GM12878 (cell line): ENCODE measurements at regions not wholly inside any gene's neighbourhood (a gene's known extent, or its start where the extent isn't known, plus 50 kb on each side); places are given as distances from the start of the nearest gene placed in this dataset.

Experiments
- ASH2L ChIP-seq: fragments of 300-600, 200-600 bp; sonication (generic); IDR thresholded peaks from 2 replicates; pipeline ENCODE4 v1.6.1; 2017; ENCODE audit warnings: low read depth, mild to moderate bottlenecking, borderline replicate concordance
- ATF7 ChIP-seq: fragments of 450-650 bp; IDR thresholded peaks from 2 replicates; pipeline ENCODE4 v1.6.1; 2016; ENCODE audit warnings: low read depth, mild to moderate bottlenecking
- CEBPB ChIP-seq, 2 experiments: fragments of 150-350 bp in 1 of 2; IDR thresholded peaks; 2 replicates each; pipeline ENCODE4 v1.6.1; 2012 to 2014; ENCODE audit warnings: low read depth in 2 of 2, low read length in 2 of 2, borderline replicate concordance in 1 of 2, inconsistent platforms in 1 of 2
- EP300 ChIP-seq, 2 experiments: fragments of 150-350 bp in 1 of 2; IDR thresholded peaks; 2 replicates each; pipeline ENCODE4 v1.6.1; 2011 to 2012; ENCODE audit warnings: low read depth in 2 of 2, low read length in 2 of 2, borderline replicate concordance in 1 of 2, improper control_type of control experiment in 1 of 2, inconsistent platforms in 1 of 2; ENCODE audit not compliant: control insufficient read depth in 1 of 2
- EZH2 ChIP-seq: IDR thresholded peaks from 2 replicates; pipeline ENCODE4 v1.6.1; 2012; ENCODE audit warnings: low read depth, mild to moderate bottlenecking, control low read depth, inconsistent platforms, low read length, borderline replicate concordance; ENCODE audit not compliant: control insufficient read depth
- HDAC2 ChIP-seq: fragments of 200-600 bp; sonication (generic); IDR thresholded peaks from 2 replicates; pipeline ENCODE4 v1.6.1; 2017
- IRF5 ChIP-seq: fragments of 450-650 bp; IDR thresholded peaks from 2 replicates; pipeline ENCODE4 v1.6.1; 2017; ENCODE audit warnings: borderline replicate concordance
- JUNB ChIP-seq: IDR thresholded peaks from 2 replicates; pipeline ENCODE4 v1.6.1; 2016; ENCODE audit warnings: antibody characterized with exemption, mild to moderate bottlenecking
- RB1 ChIP-seq: fragments of 450-650 bp; formaldehyde crosslinking; IDR thresholded peaks from 2 replicates; pipeline ENCODE4 v1.6.1; 2017; ENCODE audit warnings: mild to moderate bottlenecking, borderline replicate concordance
- SMARCA5 ChIP-seq: fragments of 450-650 bp; IDR thresholded peaks from 2 replicates; pipeline ENCODE4 v1.6.1; 2017; ENCODE audit warnings: mild to moderate bottlenecking
- STAT1 ChIP-seq: fragments of 450-650 bp; conservative IDR thresholded peaks from 2 replicates; pipeline ENCODE4 v1.6.1; 2014; ENCODE audit warnings: antibody characterized with exemption, mild to moderate bottlenecking
- TCF12 ChIP-seq: IDR thresholded peaks from 2 replicates; pipeline ENCODE4 v1.6.1; 2011; ENCODE audit warnings: low read depth, mild to moderate bottlenecking, low read length
- WRNIP1 ChIP-seq: IDR thresholded peaks from 2 replicates; pipeline ENCODE4 v1.6.1; 2011; ENCODE audit warnings: low read depth, low read length, improper control_type of control experiment, borderline replicate concordance
- ZBTB33 ChIP-seq: fragments of 450-650 bp; IDR thresholded peaks from 2 replicates; pipeline ENCODE4 v1.6.1; 2017; ENCODE audit warnings: mild to moderate bottlenecking
- TF ChIP-seq, protein P1 (sequence below): fragments of 450-650 bp; formaldehyde crosslinking; IDR thresholded peaks from 2 replicates; pipeline ENCODE4 v1.4.0; 2022; ENCODE audit warnings: mild to moderate bottlenecking, moderate library complexity
- TF ChIP-seq, protein P2 (sequence below): fragments of 450-650 bp; IDR thresholded peaks from 2 replicates; pipeline ENCODE4 v1.6.1; 2018; ENCODE audit warnings: borderline replicate concordance, mild to moderate bottlenecking; ENCODE audit not compliant: partially characterized antibody
- TF ChIP-seq, protein P3 (sequence below): IDR thresholded peaks from 2 replicates; pipeline ENCODE4 v1.6.1; 2012; ENCODE audit warnings: low read length, inconsistent platforms
- TF ChIP-seq, protein P4 (sequence below): IDR thresholded peaks from 2 replicates; pipeline ENCODE4 v1.6.1; 2011; ENCODE audit warnings: low read depth, low read length, improper control_type of control experiment, borderline replicate concordance

DNA sequence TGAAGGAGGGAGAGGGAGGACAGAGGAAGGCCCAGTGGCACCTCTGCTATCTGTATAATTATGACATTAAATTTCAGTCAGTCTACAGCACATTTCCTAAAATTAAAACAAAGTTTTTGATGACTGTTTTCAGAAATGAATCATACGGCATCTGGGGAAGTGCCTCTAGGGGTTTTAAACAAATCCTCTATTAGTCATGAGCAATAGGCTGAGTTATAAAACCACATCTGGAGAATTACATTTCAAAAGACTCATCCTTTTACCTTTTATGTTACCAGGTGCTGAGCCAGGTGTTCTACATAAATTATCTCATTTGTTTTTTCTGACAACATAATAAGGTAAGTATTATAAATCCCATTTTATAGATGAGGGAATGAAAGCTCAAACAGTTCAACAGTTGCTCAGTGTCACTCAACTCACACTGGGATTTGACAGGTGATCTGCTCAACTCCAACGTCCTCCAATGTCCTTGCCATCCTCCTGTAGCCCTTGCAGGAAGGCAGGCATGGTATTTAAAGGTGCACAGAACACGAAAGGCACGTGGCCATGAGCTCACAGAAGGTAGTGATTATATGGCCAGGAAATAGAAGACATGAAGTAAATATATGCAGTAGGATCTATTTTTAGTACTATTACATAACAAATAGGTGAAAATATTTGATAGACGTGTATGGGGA is 184.2 kb upstream of the MAN1A1 start (continued):
- no peak for TF ChIP-seq IRF5
- peak; percentile 37; the same call in 1 of the 2 replicates for TF ChIP-seq ATF7
- no peak for TF ChIP-seq SMARCA5
- no peak for TF ChIP-seq WRNIP1
- no peak for TF ChIP-seq EZH2
- TF ChIP-seq, protein P1, sequence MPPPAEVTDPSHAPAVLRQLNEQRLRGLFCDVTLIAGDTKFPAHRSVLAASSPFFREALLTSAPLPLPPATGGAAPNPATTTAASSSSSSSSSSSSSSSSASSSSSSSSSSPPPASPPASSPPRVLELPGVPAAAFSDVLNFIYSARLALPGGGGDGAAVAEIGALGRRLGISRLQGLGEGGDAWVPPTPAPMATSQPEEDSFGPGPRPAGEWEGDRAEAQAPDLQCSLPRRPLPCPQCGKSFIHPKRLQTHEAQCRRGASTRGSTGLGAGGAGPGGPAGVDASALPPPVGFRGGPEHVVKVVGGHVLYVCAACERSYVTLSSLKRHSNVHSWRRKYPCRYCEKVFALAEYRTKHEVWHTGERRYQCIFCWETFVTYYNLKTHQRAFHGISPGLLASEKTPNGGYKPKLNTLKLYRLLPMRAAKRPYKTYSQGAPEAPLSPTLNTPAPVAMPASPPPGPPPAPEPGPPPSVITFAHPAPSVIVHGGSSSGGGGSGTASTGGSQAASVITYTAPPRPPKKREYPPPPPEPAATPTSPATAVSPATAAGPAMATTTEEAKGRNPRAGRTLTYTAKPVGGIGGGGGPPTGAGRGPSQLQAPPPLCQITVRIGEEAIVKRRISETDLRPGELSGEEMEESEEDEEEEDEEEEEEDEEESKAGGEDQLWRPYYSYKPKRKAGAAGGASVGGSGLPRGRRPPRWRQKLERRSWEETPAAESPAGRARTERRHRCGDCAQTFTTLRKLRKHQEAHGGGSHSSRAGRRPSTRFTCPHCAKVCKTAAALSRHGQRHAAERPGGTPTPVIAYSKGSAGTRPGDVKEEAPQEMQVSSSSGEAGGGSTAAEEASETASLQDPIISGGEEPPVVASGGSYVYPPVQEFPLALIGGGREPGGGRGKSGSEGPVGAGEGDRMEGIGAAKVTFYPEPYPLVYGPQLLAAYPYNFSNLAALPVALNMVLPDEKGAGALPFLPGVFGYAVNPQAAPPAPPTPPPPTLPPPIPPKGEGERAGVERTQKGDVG (CRISPR knock-in tag) = no peak
- no peak for TF ChIP-seq STAT1
- TF ChIP-seq HDAC2 = no peak
- TF ChIP-seq ASH2L = no peak
- no peak for TF ChIP-seq RB1
- peak; percentile 90 for TF ChIP-seq JUNB
- TF ChIP-seq, protein P2, sequence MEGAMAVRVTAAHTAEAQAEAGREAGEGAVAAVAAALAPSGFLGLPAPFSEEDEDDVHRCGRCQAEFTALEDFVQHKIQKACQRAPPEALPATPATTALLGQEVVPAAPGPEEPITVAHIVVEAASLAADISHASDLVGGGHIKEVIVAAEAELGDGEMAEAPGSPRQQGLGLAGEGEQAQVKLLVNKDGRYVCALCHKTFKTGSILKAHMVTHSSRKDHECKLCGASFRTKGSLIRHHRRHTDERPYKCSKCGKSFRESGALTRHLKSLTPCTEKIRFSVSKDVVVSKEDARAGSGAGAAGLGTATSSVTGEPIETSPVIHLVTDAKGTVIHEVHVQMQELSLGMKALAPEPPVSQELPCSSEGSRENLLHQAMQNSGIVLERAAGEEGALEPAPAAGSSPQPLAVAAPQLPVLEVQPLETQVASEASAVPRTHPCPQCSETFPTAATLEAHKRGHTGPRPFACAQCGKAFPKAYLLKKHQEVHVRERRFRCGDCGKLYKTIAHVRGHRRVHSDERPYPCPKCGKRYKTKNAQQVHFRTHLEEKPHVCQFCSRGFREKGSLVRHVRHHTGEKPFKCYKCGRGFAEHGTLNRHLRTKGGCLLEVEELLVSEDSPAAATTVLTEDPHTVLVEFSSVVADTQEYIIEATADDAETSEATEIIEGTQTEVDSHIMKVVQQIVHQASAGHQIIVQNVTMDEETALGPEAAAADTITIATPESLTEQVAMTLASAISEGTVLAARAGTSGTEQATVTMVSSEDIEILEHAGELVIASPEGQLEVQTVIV = no peak
- TF ChIP-seq, protein P3, sequence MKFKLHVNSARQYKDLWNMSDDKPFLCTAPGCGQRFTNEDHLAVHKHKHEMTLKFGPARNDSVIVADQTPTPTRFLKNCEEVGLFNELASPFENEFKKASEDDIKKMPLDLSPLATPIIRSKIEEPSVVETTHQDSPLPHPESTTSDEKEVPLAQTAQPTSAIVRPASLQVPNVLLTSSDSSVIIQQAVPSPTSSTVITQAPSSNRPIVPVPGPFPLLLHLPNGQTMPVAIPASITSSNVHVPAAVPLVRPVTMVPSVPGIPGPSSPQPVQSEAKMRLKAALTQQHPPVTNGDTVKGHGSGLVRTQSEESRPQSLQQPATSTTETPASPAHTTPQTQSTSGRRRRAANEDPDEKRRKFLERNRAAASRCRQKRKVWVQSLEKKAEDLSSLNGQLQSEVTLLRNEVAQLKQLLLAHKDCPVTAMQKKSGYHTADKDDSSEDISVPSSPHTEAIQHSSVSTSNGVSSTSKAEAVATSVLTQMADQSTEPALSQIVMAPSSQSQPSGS = peak; percentile 63; the same call in 1 of the 2 replicates
- TF ChIP-seq CEBPB (IDR thresholded peaks at IDR 0.05; ENCODE audit: borderline replicate concordance in 1 of 2, low read depth in 2 of 2, low read length in 2 of 2) = no peak; a peak in 1 of 4 replicates
- TF ChIP-seq, protein P4, sequence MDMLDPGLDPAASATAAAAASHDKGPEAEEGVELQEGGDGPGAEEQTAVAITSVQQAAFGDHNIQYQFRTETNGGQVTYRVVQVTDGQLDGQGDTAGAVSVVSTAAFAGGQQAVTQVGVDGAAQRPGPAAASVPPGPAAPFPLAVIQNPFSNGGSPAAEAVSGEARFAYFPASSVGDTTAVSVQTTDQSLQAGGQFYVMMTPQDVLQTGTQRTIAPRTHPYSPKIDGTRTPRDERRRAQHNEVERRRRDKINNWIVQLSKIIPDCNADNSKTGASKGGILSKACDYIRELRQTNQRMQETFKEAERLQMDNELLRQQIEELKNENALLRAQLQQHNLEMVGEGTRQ = no peak
- TF ChIP-seq EP300 (IDR thresholded peaks at IDR 0.05; ENCODE audit: borderline replicate concordance in 1 of 2, control insufficient read depth in 1 of 2, low read depth in 2 of 2, low read length in 2 of 2) = peak; percentile 27 to 37; a peak in 1 of 4 replicates
- 0 out of 2 replicates have a peak, but pooled peaks have one; percentile 14 for TF ChIP-seq TCF12
- no peak for TF ChIP-seq ZBTB33
